DOHH2 (cell line): ENCODE measurements at regions not wholly inside any gene's neighbourhood (a gene's known extent, or its start where the extent isn't known, plus 50 kb on each side); places are given as distances from the start of the nearest gene placed in this dataset.

Source experiments
- H3F3A ChIP-seq: fragments of 200-600 bp; sonication (generic), shearing (Covaris generic); 2 replicates; pipeline ENCODE4 v1.6.0; 2016; ENCODE audit warnings: antibody characterized with exemption, mild to moderate bottlenecking; ENCODE audit not compliant: control insufficient read depth, insufficient read depth
- H3K27ac ChIP-seq: fragments of 200-600 bp; sonication (generic); 2 replicates; pipeline ENCODE4 v1.5.1; 2014; ENCODE audit warnings: low read depth, mild to moderate bottlenecking, low read length, moderate library complexity
- H3K27me3 ChIP-seq: fragments of 200-600 bp; sonication (generic); 2 replicates; pipeline ENCODE4 v1.6.1; 2014; ENCODE audit warnings: mild to moderate bottlenecking, low read length, mixed read lengths; ENCODE audit not compliant: control insufficient read depth
- H3K36me3 ChIP-seq: fragments of 200-600 bp; sonication (generic); 2 replicates; pipeline ENCODE4 v1.6.1; 2014; ENCODE audit warnings: mild to moderate bottlenecking, low read length, moderate library complexity, mixed read lengths; ENCODE audit not compliant: control insufficient read depth
- H3K4me1 ChIP-seq: fragments of 200-600 bp; sonication (generic); 2 replicates; pipeline ENCODE4 v1.6.1; 2014; ENCODE audit warnings: mild to moderate bottlenecking, low read length, mixed read lengths; ENCODE audit not compliant: control insufficient read depth
- H3K4me2 ChIP-seq: fragments of 200-600 bp; sonication (generic); 2 replicates; pipeline ENCODE4 v1.6.0; 2014; ENCODE audit warnings: mild to moderate bottlenecking, low read length, moderate library complexity
- H3K4me3 ChIP-seq: fragments of 200-600 bp; sonication (generic); 2 replicates; pipeline ENCODE4 v1.5.1; 2014; ENCODE audit warnings: mild to moderate bottlenecking, low read length, mixed read lengths
- H3K79me2 ChIP-seq: fragments of 200-600 bp; sonication (generic); 2 replicates; pipeline ENCODE4 v1.6.1; 2014; ENCODE audit warnings: mild to moderate bottlenecking, low read length, mixed read lengths; ENCODE audit not compliant: control insufficient read depth
- H3K9me2 ChIP-seq: fragments of 200-600 bp; sonication (generic); replicated peaks from 2 replicates; pipeline ENCODE4 v1.6.1; 2014; ENCODE audit warnings: mild to moderate bottlenecking, low read length, mixed read lengths; ENCODE audit not compliant: control insufficient read depth
- H3K9me3 ChIP-seq: fragments of 200-600 bp; sonication (generic); 2 replicates; pipeline ENCODE4 v1.6.1; 2014; ENCODE audit warnings: antibody characterized with exemption, low read length, mixed read lengths; ENCODE audit not compliant: control insufficient read depth, insufficient read depth
- H4K20me1 ChIP-seq: fragments of 200-600 bp; sonication (generic); 2 replicates; pipeline ENCODE4 v1.6.0; 2014; ENCODE audit warnings: low read depth, mild to moderate bottlenecking, antibody characterized with exemption, low read length, moderate library complexity; ENCODE audit not compliant: control insufficient read depth, insufficient read depth
- CTCF ChIP-seq: fragments of 200-600 bp; sonication (generic); IDR thresholded peaks from one replicate; pipeline ENCODE4 v1.5.1; 2014; ENCODE audit warnings: antibody characterized with exemption, mild to moderate bottlenecking, low read depth, low read length; ENCODE audit not compliant: poor library complexity, severe bottlenecking
- EZH2phosphoT487 ChIP-seq: fragments of 200-600 bp; sonication (generic); IDR thresholded peaks from 2 replicates; pipeline ENCODE4 v1.6.1; 2017; ENCODE audit warnings: borderline replicate concordance, mild to moderate bottlenecking, antibody characterized with exemption, low read length, moderate library complexity, mixed read lengths

- Histone ChIP-seq H3F3A (no peaks in the 10 kb centered on the region), H3K9me3 (no peaks in the 10 kb centered on the region), H3K27ac (0 out of 2 replicates have a peak overlapping the region, but pooled peaks have one; percentile 3), H3K9me2 (no peaks in the 10 kb centered on the region), H3K4me2 (peak overlapping the region; percentile 44), H3K36me3 (no peaks in the 10 kb centered on the region), H3K4me3 (no peak overlapping the region), H3K79me2 (no peaks in the 10 kb centered on the region), H4K20me1 (no peaks in the 10 kb centered on the region), H3K27me3 (no peaks in the 10 kb centered on the region), H3K4me1 (peaks cover 42% of the 10 kb centered on the region)
- TF ChIP-seq CTCF: peak; percentile 93
- TF ChIP-seq EZH2phosphoT487: no peak
Observed at GRCh38 chr10:91006001-91006751, 85.3 kb upstream of the ANKRD1 start.

- peak overlapping the region; percentile 44 for H3K4me2 ChIP-seq
- H4K20me1 ChIP-seq: no peaks in the 10 kb centered on the region
- H3K79me2 ChIP-seq: no peaks in the 10 kb centered on the region
- H3F3A ChIP-seq: no peaks in the 10 kb centered on the region
- peaks cover 42% of the 10 kb centered on the region for H3K4me1 ChIP-seq
- H3K9me3 ChIP-seq: no peaks in the 10 kb centered on the region
- H3K27me3 ChIP-seq: no peaks in the 10 kb centered on the region
- H3K4me3 ChIP-seq: no peak overlapping the region
- H3K36me3 ChIP-seq: no peaks in the 10 kb centered on the region
- no peak for TF ChIP-seq CTCF
- no peak for TF ChIP-seq EZH2phosphoT487
- no peaks in the 10 kb centered on the region for H3K9me2 ChIP-seq
- H3K27ac ChIP-seq: 0 out of 2 replicates have a peak overlapping the region, but pooled peaks have one; percentile 3
Observed at GRCh38 chr10:91006752-91007346, 86.0 kb upstream of the ANKRD1 start.

GRCh38 chr10:91007655-91008054 lies 86.8 kb upstream of the ANKRD1 start:
- no peaks in the 10 kb centered on the region for H3K36me3 ChIP-seq
- H3K9me3 ChIP-seq: no peaks in the 10 kb centered on the region
- peaks cover 42% of the 10 kb centered on the region for H3K4me1 ChIP-seq
- H3F3A ChIP-seq: no peaks in the 10 kb centered on the region
- no peaks in the 10 kb centered on the region for H3K27me3 ChIP-seq
- no peaks in the 10 kb centered on the region for H4K20me1 ChIP-seq
- no peak for TF ChIP-seq EZH2phosphoT487
- TF ChIP-seq CTCF: no peak
- no peak overlapping the region for H3K4me2 ChIP-seq
- H3K27ac ChIP-seq: no peak overlapping the region
- no peak overlapping the region for H3K4me3 ChIP-seq
- no peaks in the 10 kb centered on the region for H3K9me2 ChIP-seq
- no peaks in the 10 kb centered on the region for H3K79me2 ChIP-seq
